ENCODE measurements at regions not wholly inside any gene's neighbourhood (a gene's known extent, or its start where the extent isn't known, plus 50 kb on each side); places are given as distances from the start of the nearest gene placed in this dataset.

- H3K4me3 Mint-ChIP-seq = no peak overlapping the region
- no peaks in the 10 kb centered on the region for H3K36me3 Mint-ChIP-seq (ENCODE audit: low read depth)
- H3K27me3 Mint-ChIP-seq (ENCODE audit: low read depth) = peaks cover 3% of the 10 kb centered on the region
- DNase-seq (ENCODE audit: low read depth, low spot score) = no peak
- H3K9me3 Mint-ChIP-seq = no peaks in the 10 kb centered on the region
- H3K4me1 Mint-ChIP-seq = no peaks in the 10 kb centered on the region
- no peak for TF ChIP-seq CTCF (conservative IDR thresholded peaks at IDR 0.05)
- H3K27ac Mint-ChIP-seq (ENCODE audit: unreplicated experiment) = no peak overlapping the region
Observed at GRCh38 chr17:6285486-6285885, 149.4 kb downstream of the AIPL1 start.

- peak; percentile 59 for TF ChIP-seq CTCF (conservative IDR thresholded peaks at IDR 0.05)
- Mint-ChIP-seq H3K4me3 (no peak overlapping the region), H3K36me3 (ENCODE audit: low read depth) (no peaks in the 10 kb centered on the region), H3K4me1 (no peaks in the 10 kb centered on the region), H3K9me3 (no peaks in the 10 kb centered on the region), H3K27ac (ENCODE audit: unreplicated experiment) (no peak overlapping the region), H3K27me3 (ENCODE audit: low read depth) (peaks cover 8% of the 10 kb centered on the region)
- DNase-seq (ENCODE audit: low read depth, low spot score) = no peak
Observed at GRCh38 chr17:6279659-6280058, 155.3 kb downstream of the AIPL1 start.

- Mint-ChIP-seq H3K27ac (ENCODE audit: unreplicated experiment) (no peak overlapping the region), H3K27me3 (ENCODE audit: low read depth) (peaks cover 8% of the 10 kb centered on the region), H3K36me3 (ENCODE audit: low read depth) (no peaks in the 10 kb centered on the region), H3K4me3 (no peak overlapping the region), H3K4me1 (no peaks in the 10 kb centered on the region), H3K9me3 (no peaks in the 10 kb centered on the region)
- no peak for TF ChIP-seq CTCF (conservative IDR thresholded peaks at IDR 0.05)
- DNase-seq (ENCODE audit: low read depth, low spot score) = no peak
Observed at GRCh38 chr17:6278376-6278775, 156.5 kb downstream of the AIPL1 start.

- Mint-ChIP-seq H3K4me3 (no peak overlapping the region), H3K9me3 (no peaks in the 10 kb centered on the region), H3K36me3 (ENCODE audit: low read depth) (no peaks in the 10 kb centered on the region), H3K27ac (ENCODE audit: unreplicated experiment) (no peak overlapping the region), H3K4me1 (no peaks in the 10 kb centered on the region), H3K27me3 (ENCODE audit: low read depth) (peaks cover 11% of the 10 kb centered on the region)
- TF ChIP-seq CTCF (conservative IDR thresholded peaks at IDR 0.05) = no peak
- DNase-seq (ENCODE audit: low read depth, low spot score) = no peak
Observed at GRCh38 chr17:6276711-6277110, 158.2 kb downstream of the AIPL1 start.

- H3K27me3 Mint-ChIP-seq (ENCODE audit: low read depth) = peaks cover 7% of the 10 kb centered on the region
Observed at GRCh38 chr17:6274310-6274709, 160.6 kb downstream of the AIPL1 start.

More at GRCh38 chr17:6274310-6274709, 160.6 kb downstream of the AIPL1 start:
- Mint-ChIP-seq H3K4me3 (no peak overlapping the region), H3K36me3 (ENCODE audit: low read depth) (no peaks in the 10 kb centered on the region), H3K9me3 (peaks cover 2% of the 10 kb centered on the region), H3K27ac (ENCODE audit: unreplicated experiment) (no peak overlapping the region), H3K4me1 (no peaks in the 10 kb centered on the region)
- no peak for DNase-seq (ENCODE audit: low read depth, low spot score)
- no peak for TF ChIP-seq CTCF (conservative IDR thresholded peaks at IDR 0.05)
